Stimulated activated CD4-positive, alpha-beta T cell treated with anti-CD3 and anti-CD28 coated beads, Interleukin-12 subunit alpha, Interleukin-12 subunit beta, amount 100 ng/mL, for 48 hours (primary cell): ENCODE measurements at regions not wholly inside any gene's neighbourhood (a gene's known extent, or its start where the extent isn't known, plus 50 kb on each side); places are given as distances from the start of the nearest gene placed in this dataset.
A peak's percentile ranks its signal among the peaks of the same experiment; 100 is the strongest.
"Not testable (repeated sequence)": the region's sequence is repeated elsewhere in the genome, so short reads cannot be mapped to it uniquely, and the experiment has no call there.

Experiments used
- DNase-seq, 3 donors: peaks; one replicate each; pipeline ENCODE4 v3.0.0-alpha.2; 2020; ENCODE audit warnings: low read depth in 2 of 3, low spot score in 1 of 3

DNA sequence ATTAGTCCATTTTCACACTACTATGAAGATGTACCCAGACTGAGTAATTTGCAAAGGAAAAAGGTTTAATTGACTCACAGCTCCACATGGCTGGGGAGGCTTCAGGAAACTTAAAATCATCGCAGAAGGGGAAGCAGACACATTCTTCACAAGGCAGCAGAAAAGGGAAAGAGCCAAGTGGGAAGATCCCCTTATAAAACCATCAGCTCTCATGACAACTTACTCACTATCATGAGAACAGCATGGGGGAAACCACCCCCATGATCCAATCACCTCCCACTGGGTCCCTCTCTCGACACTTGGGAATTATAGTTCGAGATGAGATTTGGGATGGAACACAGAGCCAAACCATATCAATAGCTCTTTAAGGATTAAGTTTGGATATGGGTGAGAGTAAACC, 246.1 kb upstream of the CYRIA start:
- no peak for DNase-seq

DNA sequence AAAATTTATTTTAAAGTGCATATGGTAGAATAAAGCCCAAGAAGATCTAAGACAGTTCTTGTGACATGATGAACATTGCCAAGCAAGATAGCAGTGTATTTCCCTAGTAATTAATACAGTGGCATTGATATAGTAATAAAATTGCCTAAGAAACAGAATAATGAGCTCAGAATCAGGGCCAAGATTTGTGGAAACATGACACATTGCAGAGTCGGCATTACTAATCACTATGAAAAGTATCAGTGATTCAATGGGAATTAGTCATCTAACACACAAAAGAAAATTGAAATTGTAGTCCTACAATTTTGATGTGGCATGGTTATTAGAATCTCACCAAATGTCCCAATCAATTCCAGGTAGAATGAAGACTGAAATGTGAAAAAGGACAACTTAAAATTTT, 243.0 kb upstream of the CYRIA start:
- DNase-seq: no peak

DNA sequence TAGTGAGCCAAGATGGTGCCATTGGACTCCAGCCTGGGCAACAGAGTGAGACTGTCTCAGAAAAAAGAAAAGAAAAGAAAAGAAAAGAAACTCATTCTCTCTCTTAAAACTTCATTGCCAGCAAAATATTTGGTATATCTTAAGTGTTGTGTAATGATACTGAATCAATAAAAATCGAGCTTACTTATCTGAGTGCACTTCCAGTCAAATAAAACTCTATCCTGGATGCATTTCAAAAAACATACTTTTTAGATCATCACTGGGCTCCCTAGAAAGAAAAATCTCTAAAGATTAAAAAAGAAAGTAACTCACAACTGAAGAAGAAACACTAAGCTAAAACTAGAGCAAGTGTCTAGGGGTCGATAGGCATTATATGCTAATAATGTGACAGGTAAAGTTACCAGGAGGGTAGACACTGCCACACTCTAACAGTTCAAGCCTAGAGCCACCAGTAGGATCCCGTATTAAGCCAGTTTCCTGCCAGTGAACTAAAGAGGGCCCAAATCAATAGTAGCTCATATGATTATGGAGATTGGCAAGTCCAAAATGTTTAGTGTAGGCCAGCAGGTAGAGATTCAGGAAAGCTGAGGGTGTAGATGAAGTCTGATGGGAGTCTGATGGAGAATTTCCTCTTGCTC, 242.1 kb upstream of the CYRIA start:
- no peak for DNase-seq

DNA sequence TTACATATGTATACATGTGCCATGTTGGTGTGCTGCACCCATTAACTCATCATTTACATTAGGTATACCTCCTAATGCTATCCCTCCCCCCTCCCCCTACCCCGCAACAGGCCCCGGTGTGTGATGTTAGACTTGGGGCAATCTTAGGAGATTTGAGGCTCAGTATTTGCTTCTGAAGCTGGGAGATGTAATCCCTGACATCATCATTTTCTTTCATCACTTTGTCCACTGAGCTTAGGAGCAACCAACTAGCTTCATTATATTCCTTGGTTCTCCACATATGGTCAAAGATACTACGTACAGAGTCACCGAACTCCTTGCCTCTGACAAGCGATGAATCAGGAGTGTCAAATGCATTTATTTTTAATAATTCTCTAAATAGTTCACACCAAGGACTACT, 239.7 kb upstream of the CYRIA start:
- not testable (repeated sequence) for DNase-seq

DNA sequence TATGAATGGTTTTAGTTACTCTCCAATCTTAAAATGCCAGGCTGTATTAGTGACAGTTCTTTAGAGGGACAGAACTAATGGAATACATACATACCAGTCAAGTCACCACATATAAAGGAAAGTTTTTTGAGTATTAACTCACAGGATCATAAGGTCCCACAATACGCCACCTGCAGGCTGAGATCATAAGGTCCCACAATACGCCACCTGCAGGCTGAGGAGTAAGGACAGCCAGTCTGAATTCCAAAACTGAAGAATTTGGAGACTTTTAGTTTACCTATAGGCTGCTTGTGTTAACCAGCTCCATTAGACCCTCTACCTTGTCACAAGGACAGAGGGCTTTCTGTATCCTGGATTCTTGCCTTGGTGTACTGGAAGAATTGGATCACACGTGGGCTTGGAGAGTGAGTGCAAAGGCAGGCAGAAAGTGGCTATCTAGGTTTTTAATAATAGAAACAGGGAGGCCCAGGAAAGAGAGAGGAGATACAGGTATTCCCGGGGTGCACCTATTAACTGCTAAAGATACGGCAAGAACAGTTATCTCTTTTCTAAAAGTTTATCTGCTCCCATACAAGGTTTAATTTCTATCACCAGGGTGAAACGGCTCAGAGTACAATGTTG, 234.9 kb upstream of the CYRIA start:
- DNase-seq: peak in 1 of 3 donors; percentile 3

DNA sequence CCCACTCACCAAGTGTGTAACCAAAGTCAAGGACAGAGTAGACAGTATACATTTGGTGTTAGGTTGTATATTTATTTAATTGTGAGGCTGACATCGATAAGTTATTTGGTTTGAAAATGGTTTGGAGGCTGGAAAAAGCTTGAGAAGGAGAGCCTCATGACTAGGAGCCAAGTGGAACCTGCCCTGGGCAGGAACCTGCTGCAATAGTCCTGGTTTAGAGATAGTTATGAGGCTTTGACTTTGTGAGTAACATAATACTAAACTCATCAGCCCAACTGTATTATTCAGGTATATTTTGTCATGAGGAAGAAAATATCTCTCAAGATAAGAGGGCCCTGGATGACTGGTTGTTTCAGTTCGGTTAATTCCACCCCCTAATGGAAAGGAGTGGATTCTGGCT, 234.3 kb upstream of the CYRIA start:
- DNase-seq: no peak

DNA sequence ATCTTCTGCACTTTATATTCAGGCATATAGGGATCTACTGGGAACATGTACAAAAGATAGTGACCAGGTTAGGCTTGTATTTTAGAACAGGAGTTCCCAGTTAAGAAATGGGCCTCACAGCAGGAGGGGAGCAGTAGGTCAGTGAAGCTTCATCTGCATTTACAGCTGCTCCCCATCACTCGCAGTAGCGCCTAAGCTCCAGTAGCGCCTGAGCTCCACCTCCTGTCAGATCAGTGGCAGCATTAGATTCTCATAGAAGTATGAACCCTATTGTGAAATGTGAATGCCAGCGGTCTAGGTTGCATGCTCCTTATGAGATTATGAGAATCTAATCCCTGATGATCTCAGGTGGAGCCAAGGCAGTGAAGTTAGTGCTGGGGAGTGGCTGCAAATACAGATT, 224.4 kb upstream of the CYRIA start:
- DNase-seq: no peak

DNA sequence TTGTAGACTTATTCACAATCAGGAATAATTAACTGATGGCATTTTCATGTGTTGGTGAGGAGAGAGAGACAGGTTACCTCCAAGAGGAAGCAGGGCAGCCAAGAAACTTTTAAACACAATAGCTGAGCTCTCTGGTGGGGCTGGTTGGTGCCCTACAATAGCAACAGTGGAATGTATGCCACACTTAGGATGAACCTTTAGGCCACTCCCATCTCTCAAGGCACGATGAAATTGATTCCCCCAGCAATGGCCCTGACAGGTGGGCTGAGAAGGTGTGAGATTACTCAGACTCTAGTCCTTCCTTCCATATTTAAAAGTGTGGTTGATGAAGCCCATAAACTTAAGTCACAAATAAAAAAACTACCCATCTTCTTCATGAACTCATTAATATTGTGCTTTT, 219.4 kb upstream of the CYRIA start:
- no peak for DNase-seq

DNA sequence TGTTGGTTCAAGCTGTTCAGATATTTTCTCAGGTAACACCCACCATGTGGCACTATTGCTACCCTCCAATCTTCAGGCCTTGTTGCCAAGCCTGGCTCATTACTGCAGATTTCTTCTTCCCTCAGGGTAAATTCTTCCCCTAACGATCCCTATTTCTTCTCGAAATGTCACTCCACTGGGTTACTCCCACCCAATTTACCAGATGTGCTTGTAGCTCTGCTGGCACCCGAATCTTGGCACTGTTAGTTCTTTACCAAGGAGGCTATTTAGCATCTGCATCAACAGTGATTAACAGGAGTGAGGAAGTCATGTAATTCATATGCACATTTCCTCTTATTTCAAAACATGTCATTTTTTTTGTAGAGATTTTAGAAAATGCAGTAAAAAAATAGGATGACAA, 217.1 kb upstream of the CYRIA start:
- no peak for DNase-seq

DNA sequence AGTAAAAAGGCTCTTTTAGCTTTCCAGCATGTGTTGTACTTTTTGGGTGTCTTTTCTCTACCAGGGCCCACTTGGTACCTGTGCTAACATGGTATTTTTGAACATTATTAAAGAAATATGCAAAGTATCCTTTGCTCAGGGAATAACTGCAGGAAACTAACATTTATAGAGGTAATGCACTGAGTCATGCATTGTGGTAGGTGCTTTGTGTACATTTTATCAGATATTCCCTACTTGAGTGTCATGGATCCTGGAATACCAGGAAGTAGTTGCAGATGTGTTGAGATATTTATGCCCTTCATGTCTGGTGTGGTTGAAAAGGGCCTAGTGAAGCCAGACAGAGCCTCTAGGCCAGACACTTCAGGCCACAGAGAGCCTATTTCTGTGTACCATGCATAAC, 215.5 kb upstream of the CYRIA start:
- no peak for DNase-seq

DNA sequence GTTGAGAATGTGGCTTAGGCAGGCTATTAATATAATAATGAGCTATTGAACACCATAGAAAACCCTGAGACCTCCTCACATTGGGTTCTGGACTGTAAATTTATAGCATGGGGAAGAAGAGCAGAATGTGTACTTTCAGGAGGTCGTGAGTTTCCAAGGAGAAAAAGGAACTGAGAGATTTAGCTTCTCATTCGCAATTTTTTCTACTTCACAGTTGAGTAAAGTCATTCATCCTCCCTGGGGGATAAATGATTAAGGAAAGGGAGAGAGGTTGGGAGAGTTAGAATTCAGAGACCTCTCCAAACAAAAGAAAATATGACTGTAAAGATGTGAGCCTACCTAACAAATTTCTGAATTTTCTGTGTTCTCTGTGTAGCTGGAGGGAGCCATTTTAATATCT, 205.8 kb upstream of the CYRIA start:
- no peak for DNase-seq

DNA sequence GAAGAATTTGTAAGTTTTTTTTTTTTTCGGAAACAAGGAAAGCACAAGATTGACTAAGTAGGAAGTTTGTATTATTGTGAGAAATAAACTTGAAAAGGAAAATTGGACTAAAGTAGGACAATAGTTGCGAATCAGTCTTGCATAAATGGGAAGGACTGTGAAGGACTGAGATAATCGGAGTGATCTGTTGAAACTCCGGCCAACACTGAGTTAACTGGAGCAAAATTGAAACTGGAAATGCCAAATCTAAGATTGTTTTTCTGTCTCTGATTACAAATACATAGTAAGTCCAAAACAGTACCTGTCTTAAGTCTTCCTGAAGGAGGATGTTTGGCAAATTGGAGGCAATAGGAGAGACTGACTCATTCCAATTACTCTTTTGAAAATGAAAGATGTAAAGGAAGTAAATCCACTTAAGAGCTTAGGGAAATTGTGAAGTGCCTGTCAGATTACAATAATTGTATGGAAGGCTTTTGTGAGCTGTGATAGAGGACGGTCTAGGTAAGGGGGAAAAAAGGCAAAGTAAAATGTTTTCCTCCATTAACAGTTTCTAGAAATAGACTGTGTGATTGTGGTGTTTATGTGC, 204.9 kb upstream of the CYRIA start:
- DNase-seq: no peak

DNA sequence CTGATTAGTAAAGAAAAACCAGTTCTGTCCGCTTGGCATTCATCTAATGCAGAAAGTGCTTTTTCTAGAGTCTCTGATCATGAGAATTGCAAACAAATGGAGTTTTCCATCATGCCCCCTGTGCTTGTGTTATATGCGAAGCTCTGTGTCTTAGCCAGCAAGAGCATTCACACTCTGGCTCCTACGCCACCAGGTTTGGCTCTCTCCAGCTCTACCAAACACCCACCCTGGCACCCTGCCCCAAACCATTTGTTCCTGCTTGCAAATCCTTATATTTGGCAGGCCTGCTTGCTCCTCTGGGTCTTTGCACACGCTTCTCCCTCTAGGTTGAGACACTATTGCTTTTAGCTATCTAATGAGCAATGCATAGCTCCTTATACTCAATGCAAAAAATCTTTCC, 204.1 kb upstream of the CYRIA start:
- no peak for DNase-seq

DNA sequence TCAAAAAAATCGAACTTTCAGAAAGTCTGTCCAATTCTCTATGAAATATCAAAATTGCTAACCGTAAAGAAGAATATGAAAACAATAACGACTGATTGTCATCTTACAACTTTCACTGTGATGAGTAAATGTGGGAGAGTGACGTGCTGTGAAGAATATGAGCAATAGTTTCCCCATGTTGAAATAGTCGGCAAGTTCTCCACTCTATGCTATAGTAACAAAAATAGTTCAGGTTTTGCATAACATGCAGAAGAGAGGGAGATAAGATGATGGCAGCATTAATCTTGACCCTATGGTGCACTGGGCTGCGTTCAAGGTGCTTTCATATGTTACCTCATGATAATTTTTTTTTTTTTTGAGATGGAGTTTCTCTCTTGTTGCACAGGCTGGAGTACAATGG, 196.8 kb upstream of the CYRIA start:
- no peak for DNase-seq

DNA sequence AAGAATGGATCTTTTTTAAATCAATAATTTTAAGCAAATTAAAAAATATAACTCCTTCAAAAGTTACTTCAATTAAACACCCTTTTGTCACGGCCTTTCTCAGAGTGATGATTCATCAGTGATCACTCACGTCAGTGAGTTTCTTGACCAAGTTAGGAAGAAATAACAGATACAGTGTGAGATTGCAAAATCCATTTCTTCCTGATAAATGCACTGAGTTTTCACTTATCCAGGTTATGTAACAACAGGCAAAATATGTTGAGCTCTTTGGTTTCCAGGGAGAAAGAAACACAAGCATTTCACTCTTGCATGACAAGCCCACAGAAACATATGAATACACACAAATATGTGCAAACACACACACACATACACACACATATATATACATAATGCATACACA, 195.9 kb upstream of the CYRIA start:
- DNase-seq: no peak

DNA sequence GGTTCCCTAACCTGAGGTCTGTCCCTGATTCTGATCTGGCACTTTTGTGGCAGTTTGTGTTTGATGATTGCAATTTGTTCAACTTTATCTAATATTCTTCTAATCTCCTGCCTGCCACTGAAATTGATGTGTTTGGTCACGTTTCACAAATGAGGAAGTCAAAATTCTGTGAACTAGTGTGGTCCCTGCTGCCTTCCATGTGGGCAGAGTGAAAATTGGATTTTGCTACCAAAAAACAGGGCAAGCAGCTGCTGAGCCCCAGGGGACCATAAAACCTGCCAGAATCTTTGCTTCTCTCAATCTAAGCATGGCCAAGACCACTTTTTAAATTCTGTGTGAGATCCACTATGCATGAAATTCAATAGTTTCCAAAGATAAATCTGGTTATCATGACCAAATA, 195.5 kb upstream of the CYRIA start:
- DNase-seq: no peak

DNA sequence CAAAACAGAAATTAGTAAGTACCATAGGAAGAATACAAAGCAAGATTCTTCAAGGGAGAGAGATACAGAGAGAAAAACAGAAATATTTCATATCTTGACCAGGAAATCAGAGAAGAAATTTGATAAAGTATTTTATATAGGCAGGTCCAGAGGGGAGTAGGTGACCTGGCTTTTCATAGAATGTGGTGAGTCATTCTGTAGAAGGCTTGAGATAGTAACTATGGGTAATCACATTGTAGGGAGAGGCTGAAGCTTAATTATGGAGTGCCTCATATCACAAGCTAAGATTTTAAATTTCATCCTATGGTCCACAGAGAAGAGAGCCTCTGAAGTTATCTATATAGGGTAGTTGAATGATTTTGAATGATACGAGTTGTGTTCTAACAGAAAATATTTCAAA, 195.0 kb upstream of the CYRIA start:
- no peak for DNase-seq

DNA sequence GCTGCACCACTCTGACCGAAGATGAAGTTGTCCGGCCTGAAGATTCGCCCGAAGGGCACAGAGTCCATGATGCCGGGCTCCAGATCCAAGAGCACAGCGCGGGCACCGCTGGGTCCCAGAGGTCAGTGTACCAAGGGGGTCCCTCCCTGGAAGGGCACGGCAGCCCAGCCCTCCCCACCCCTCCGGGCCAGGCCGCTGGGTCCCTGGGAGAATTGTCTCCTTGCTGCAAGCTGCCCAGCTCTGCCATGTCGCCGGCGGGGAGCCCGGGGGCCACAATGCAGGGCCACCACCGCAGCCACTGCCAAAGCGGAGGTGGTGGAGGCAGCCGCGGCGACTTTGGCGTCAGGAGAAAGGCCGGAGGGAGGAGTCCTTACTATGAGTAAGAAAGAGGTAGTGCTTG, 189.5 kb upstream of the CYRIA start:
- DNase-seq: no peak

DNA sequence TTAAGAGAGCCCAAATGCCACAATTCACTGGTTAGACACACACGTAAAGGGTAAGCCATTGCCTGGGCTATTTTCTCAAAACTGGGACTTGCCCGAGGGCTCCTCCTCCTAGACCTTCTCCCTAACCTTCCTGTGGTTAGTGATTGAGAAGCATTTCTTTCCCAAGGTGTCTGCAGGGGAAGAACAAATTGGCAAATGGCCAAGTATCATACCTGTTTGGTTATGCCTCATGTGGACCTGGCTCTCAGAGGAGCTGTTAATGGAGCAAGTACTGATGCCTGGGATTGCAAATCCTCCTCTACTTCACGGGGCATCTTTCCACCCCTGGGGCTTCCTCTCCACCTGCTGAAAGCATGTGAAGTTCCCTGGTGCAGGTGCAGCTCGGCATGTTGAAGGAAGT, 187.5 kb upstream of the CYRIA start:
- no peak for DNase-seq

DNA sequence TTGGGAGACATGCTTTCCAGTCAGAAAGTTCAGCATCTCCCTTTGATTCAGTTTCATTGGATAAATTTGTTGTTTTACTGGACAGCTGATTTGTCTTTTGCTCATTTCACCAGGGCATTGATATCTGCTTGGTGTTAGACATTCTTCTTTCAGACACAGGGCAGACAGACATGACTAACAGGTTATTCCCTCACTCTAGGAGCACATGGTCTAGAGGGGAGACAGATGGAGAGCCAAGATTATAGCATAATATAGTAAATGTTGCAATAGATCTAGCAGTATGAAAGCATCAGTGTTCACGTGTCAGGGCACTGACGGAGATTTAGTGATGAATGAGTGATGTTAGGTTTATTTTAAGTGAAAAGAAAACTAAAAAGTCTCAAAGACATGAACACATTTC, 187.0 kb upstream of the CYRIA start:
- DNase-seq: no peak

DNA sequence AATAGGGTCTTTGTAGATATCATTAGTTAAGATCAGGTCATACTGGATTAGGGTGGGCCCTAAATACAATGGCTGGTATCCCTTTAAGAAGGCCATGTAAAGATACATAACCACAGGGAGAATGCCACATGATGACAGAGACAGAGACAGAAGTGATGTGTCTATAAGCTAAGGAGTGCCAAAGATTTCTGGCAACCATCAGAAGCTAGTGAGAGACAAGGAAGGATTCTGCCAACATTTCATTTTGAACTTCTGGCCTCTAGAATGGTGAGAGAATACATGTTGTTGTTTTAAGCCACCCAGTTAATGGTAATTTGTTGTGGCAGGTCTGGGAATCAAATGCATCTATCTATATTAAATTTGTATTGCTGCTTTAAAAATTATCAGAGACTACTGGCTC, 185.5 kb upstream of the CYRIA start:
- DNase-seq: no peak

DNA sequence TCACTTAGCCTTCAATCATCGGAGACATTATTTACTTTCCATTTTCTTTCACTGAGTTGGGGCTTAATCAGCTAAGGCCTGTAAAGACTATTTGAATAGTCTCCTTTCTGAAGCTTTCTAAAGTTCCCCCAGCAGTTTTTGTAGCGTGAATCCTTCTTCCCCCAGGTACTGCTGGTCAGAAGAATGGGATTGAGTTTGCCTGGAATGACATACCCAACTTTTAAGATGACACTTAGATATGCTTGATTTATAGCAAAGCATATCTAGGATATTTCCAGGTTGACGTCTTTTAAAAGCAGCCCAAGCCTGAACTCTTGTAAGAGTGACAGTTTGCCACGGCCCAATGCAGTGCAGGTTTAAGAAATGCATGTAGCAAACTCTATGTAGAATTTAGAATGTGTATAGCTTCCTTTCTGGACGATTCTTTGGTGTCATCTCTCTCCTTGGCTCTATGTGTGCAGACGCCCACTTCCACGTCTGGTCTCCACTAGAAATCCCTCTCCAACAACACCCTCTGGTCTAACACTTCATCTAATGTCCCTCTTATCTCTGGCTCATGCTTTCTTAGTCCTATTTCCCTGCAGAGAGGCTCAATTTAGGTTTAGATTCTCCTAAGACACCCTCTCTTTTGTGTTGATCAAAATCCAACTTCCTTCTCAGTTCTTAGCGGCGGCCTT, 175.0 kb upstream of the CYRIA start:
- no peak for DNase-seq

DNA sequence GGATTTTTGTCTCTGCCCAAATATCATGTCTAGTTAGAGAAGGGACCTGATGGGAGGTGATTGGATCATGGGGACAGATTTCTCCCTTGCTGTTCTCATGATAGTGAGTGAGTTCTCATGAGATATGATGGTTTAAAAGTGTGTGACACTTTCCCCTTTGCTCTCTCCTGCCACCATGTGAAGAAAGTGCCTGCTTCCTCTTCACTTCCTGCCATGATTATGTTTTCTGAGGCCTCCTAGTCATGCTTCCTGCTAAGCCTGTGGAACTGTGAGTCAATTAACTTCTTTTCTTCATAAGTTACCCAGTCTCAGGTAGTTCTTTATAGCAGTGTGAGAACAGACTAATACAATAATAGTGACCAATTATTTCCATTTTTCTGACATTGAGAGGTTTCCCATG, 167.3 kb upstream of the CYRIA start:
- no peak for DNase-seq
